PC-9 (cell line): ENCODE measurements at regions not wholly inside any gene's neighbourhood (a gene's known extent, or its start where the extent isn't known, plus 50 kb on each side); places are given as distances from the start of the nearest gene placed in this dataset.
"Not testable (repeated sequence)": the region's sequence is repeated elsewhere in the genome, so short reads cannot be mapped to it uniquely, and the experiment has no call there.

Source experiments
- BruUV-seq: library from RNA; stranded (reverse); fragments of 400-500 nt; replicated peaks from 2 replicates; lab custom pipeline; 2021; lab: Mats Ljungman, UMichigan
- CTCF ChIA-PET: fragments of 300-600 bp; sonication (Branson Sonifier 250); formaldehyde crosslinking; loops from one replicate; lab custom pipeline; 2022; ENCODE audit warnings: antibody characterized with exemption; lab: Charles Lee
- POLR2A ChIA-PET: fragments of 300-600 bp; sonication (Branson Sonifier 250); formaldehyde crosslinking; loops from one replicate; lab custom pipeline; 2022; ENCODE audit warnings: antibody characterized with exemption; ENCODE audit not compliant: unreplicated experiment; lab: Charles Lee
- DNase-seq, 2 experiments: peaks; one replicate each; pipeline versions ENCODE4 v3.0.0 to v3.0.0-alpha.2; 2015 to 2022; ENCODE audit warnings: mixed read lengths in 1 of 2
- H2AFZ ChIP-seq: fragments of 200-600 bp; sonication (generic); 2 replicates; pipeline ENCODE4 v1.8.1; 2017; ENCODE audit warnings: antibody characterized with exemption
- H3F3A ChIP-seq: fragments of 200-600 bp; sonication (generic); 2 replicates; pipeline ENCODE4 v1.8.1; 2017; ENCODE audit warnings: antibody characterized with exemption, mild to moderate bottlenecking, low read depth; ENCODE audit not compliant: insufficient read depth
- H3K27ac ChIP-seq: fragments of 200-600 bp; sonication (generic); 2 replicates; pipeline ENCODE4 v1.6.1; 2016; ENCODE audit warnings: mixed run types
- H3K27me3 ChIP-seq: fragments of 200-600 bp; sonication (generic); 2 replicates; pipeline ENCODE4 v1.6.1; 2016; ENCODE audit warnings: low read depth, mixed run types; ENCODE audit not compliant: insufficient read depth
- H3K36me3 ChIP-seq: fragments of 200-600 bp; sonication (generic); 2 replicates; pipeline ENCODE4 v1.6.1; 2016; ENCODE audit warnings: low read depth, mixed run types
- H3K4me1 ChIP-seq: fragments of 200-600 bp; sonication (generic); replicated peaks from 2 replicates; pipeline ENCODE4 v1.6.1; 2016; ENCODE audit warnings: mixed run types; ENCODE audit not compliant: insufficient read depth
- H3K4me2 ChIP-seq: fragments of 200-600 bp; sonication (generic); 2 replicates; pipeline ENCODE4 v1.6.1; 2017; ENCODE audit warnings: mixed run types
- H3K4me3 ChIP-seq: fragments of 200-600 bp; sonication (generic); 2 replicates; pipeline ENCODE4 v1.6.1; 2016; ENCODE audit warnings: mixed run types
- H3K79me2 ChIP-seq: fragments of 200-600 bp; sonication (generic); 2 replicates; pipeline ENCODE4 v1.6.1; 2017; ENCODE audit warnings: low read depth, mixed run types
- H3K9me2 ChIP-seq: fragments of 200-600 bp; sonication (generic); 2 replicates; pipeline ENCODE4 v1.8.1; 2017; ENCODE audit warnings: mild to moderate bottlenecking; ENCODE audit not compliant: insufficient read depth
- H3K9me3 ChIP-seq: fragments of 200-600 bp; sonication (generic); 2 replicates; pipeline ENCODE4 v1.8.1; 2016; ENCODE audit warnings: low read depth; ENCODE audit not compliant: insufficient read depth
- H4K20me1 ChIP-seq: fragments of 200-600 bp; sonication (generic); 2 replicates; pipeline ENCODE4 v1.8.1; 2017; ENCODE audit not compliant: insufficient read depth
- CTCF ChIP-seq: fragments of 200-600 bp; sonication (generic); conservative IDR thresholded peaks from 2 replicates; pipeline ENCODE4 v1.6.1; 2017; ENCODE audit warnings: mixed run types, antibody characterized with exemption, mild to moderate bottlenecking, moderate library complexity
- EZH2 ChIP-seq: fragments of 200-600 bp; sonication (generic); IDR thresholded peaks from 2 replicates; pipeline ENCODE4 v1.8.0; 2017; ENCODE audit warnings: antibody characterized with exemption, low read depth
- intact Hi-C: fragments of 100-400 bp; cut with micrococcal nuclease; formaldehyde crosslinking; loops from one replicate; pipeline ENCODE4 v1.10.0; 2022; ENCODE audit not compliant: unreplicated experiment

DNA sequence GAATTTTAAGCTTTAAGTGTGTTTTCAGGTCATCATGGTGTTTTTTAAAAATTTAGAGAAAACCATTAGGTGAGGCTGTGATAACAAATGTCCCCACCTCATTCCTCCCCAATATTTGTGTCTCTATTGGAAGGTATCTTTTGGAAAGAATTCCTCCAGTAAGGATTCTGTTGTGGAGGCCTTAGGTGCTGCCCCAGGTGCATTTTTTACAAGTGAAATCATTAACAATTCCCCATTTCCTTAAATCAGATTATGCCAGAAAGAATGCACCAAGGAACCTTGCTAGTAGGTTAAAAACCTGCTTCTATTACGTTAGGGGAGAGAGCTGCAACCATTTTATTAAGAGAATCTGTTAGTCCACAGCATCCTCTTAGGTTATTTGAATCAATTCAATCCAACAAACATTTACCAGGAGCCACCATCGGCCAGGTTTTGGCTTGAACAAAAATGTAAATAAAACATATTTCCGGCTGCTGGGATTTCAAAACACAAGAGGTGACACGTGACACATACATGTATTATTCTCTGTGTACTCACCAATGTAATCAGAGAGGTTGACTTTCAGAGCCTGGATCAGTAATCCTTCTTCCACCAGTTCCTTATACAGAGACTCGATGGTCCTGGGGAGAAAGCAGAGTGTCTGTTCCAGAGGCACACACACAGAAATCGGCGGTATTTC, 112.5 kb upstream of the ASB18 start:
- Histone ChIP-seq H4K20me1 (no peaks in the 10 kb centered on the region), H3K27me3 (peaks cover 31% of the 10 kb centered on the region), H3F3A (no peaks in the 10 kb centered on the region), H3K4me1 (no peaks in the 10 kb centered on the region), H3K9me3 (no peaks in the 10 kb centered on the region), H3K79me2 (no peaks in the 10 kb centered on the region), H3K36me3 (no peaks in the 10 kb centered on the region), H3K9me2 (no peaks in the 10 kb centered on the region), H2AFZ (no peak overlapping the region), H3K27ac (no peak overlapping the region), H3K4me2 (no peak overlapping the region), H3K4me3 (no peak overlapping the region)
- TF ChIP-seq CTCF (no peak), EZH2 (no peak)
- intact Hi-C loops = no loop called here
- no TSS peak for BruUV-seq
- no peak for DNase-seq
- CTCF ChIA-PET = no interaction called here
- POLR2A ChIA-PET = no interaction called here

- H3K9me2 ChIP-seq = no peaks in the 10 kb centered on the region
- intact Hi-C loops = no loop called here
- H3K27me3 ChIP-seq = peaks cover 21% of the 10 kb centered on the region
- CTCF ChIA-PET = no interaction called here
- no peaks in the 10 kb centered on the region for H3F3A ChIP-seq
- BruUV-seq = no TSS peak
- no peak for DNase-seq
- H3K79me2 ChIP-seq = no peaks in the 10 kb centered on the region
- H3K4me1 ChIP-seq = no peaks in the 10 kb centered on the region
- H2AFZ ChIP-seq = no peak overlapping the region
- no peaks in the 10 kb centered on the region for H3K9me3 ChIP-seq
- TF ChIP-seq EZH2 (no peak), CTCF (no peak)
- H3K27ac ChIP-seq = no peak overlapping the region
- H3K4me3 ChIP-seq = no peak overlapping the region
- H3K4me2 ChIP-seq = no peak overlapping the region
- POLR2A ChIA-PET = no interaction called here
- no peaks in the 10 kb centered on the region for H3K36me3 ChIP-seq
- no peaks in the 10 kb centered on the region for H4K20me1 ChIP-seq
These were observed 115.9 kb upstream of the ASB18 start for GRCh38 chr2:236380051-236380612.

GRCh38 chr2:236381253-236381652, 117.0 kb upstream of the ASB18 start:
- POLR2A ChIA-PET = not testable (repeated sequence)

GRCh38 chr2:236389284-236390216, 125.3 kb upstream of the ASB18 start:
- H3K9me2 ChIP-seq, H3K79me2 ChIP-seq, POLR2A ChIA-PET, BruUV-seq, H3K4me1 ChIP-seq, H2AFZ ChIP-seq, DNase-seq, H3K9me3 ChIP-seq, H3K4me2 ChIP-seq, H4K20me1 ChIP-seq, CTCF ChIA-PET, H3K27ac ChIP-seq, H3F3A ChIP-seq, intact Hi-C loops, H3K4me3 ChIP-seq, H3K36me3 ChIP-seq: not testable (repeated sequence)
- H3K27me3 ChIP-seq = peaks cover 16% of the 10 kb centered on the region; the same call in 1 of the 2 replicates

More at GRCh38 chr2:236381253-236381652, 117.0 kb upstream of the ASB18 start:
- H3K4me1 ChIP-seq, DNase-seq, H3K4me2 ChIP-seq, H3F3A ChIP-seq, H3K27ac ChIP-seq, H4K20me1 ChIP-seq, intact Hi-C loops, CTCF ChIA-PET, H3K4me3 ChIP-seq, H3K36me3 ChIP-seq, H3K9me2 ChIP-seq, H2AFZ ChIP-seq, H3K9me3 ChIP-seq, BruUV-seq, H3K79me2 ChIP-seq: not testable (repeated sequence)
- peaks cover 21% of the 10 kb centered on the region for H3K27me3 ChIP-seq
